HG02840 (cell line): ENCODE measurements at regions not wholly inside any gene's neighbourhood (a gene's known extent, or its start where the extent isn't known, plus 50 kb on each side); places are given as distances from the start of the nearest gene placed in this dataset.
"Not testable (repeated sequence)": the region's sequence is repeated elsewhere in the genome, so short reads cannot be mapped to it uniquely, and the experiment has no call there.

ENCODE experiments used
- ATAC-seq: cut with Tn5 transposase; IDR thresholded peaks from one replicate; pipeline ENCODE4 v1.9.1; 2021; ENCODE audit warnings: mild to moderate bottlenecking, moderate library complexity, moderate number of reproducible peaks; ENCODE audit not compliant: unreplicated experiment, low FRiP score

DNA sequence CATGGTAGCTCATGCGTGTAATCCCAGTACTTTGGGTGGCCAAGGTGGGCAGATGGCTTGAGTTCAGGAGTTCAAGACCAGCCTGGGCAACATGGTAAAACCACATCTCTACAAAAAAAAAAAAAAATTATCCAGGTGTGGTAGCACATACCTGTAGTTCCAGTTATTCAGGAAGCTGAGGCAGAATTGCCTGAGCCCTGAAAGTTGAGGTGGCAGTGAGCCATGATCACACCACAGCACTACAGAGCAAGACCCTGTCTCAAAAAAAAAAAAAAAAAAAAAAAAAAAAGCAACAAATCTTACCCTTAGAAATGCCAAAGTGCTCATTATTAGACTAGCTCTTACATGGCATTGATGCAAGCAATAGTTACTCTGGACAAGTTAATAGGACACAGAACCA lies 724.9 kb downstream of the MAT2B start:
- no peak for ATAC-seq

DNA sequence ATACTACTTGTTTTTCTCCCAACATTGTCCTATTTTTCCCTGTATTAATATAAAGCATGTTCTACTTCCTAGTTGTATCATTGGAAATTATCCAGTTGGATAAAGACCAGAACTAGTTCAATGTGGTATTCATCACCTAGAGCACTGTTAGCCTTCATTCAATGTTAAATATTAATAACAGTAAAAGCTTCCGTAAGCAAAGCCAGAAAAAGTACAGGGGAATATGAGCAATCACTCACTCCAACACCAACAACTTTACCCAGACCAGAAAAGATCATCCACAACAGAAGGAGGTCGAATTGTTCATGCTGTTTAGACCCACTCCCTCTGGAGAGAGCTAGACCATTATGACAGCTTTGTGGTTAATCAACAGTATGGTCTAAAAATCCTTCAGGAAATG lies 728.4 kb downstream of the MAT2B start:
- no peak for ATAC-seq

DNA sequence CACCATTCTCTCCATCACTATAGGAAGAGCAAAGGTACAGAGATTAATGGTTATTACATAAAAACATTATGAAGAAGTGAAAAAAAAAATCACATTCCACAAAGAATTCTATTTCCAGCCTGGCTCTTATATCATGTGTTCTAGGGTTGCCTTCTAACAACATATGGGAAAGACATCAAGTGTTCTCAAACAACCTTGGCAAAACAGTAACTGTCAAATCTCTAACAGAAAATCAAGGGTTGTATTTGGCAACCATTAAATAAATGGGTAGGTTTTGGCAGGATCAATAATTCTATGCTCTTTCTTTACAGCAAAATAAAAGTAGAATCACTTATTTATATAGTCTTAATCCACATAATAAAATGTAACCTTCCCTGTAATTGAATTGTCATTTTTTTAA lies 728.9 kb downstream of the MAT2B start:
- ATAC-seq = no peak

DNA sequence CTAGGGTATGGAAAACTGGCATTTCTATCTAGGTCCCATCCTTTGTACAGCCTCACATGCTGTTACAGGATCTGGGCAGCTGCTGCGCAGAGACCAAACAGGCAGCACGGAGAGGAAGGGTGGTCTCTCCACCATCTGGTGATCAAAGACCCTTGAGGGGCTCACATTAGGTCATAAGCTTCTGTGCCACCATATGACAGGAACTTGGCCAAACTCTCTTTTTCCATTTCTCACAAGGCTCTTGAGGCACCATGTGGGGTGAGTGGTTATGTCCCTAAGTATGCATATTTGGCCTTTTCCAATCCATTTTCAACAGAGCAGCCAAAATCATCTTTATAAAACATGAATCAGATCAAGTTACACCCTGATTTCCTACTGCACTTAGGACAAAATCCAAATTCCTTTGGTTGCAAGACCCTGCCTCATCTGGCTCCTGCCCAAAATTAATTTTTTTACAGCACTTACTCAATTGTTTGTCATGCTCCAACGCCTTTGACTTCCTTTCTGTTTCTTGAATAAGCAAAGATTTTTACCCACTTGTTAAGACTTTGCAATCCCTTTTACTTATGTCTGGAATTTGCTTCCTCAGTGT lies 730.0 kb downstream of the MAT2B start:
- no peak for ATAC-seq

DNA sequence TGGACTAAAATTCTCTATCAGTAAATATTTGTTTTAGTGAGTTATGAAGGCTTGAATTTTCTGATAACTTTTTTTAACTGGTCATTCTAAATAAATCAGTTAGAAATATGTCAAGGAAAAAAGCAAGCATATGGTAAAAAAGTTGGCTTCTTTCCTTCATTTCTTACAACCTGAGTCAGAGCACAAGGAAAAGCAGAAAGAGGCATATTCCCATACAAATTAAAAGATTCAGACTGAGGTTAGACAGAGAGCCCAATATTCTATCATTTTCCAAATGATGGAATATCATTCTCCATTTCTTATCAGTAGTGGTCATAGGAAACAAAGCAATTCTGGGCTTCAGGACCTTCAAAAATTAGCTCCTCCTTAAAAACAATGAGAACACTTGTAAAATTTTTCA lies 732.1 kb downstream of the MAT2B start:
- no peak for ATAC-seq

DNA sequence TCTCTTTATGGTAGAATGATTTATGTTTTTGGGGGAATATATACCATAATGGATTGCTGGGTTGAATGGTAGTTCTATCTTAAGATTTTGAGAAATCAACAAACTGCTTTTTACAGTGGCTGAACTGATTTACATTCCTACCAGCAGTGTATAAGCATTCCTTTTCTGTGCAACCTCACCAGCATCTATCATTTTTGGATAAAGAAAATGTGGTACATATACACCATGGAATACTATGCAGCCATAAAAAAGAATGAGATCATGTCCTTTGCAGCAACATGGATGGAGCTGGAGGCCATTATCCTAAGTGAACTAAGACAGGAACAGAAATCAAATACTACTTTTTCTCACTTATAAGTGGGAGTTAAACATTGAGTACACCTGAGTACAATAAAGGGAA lies 746.4 kb downstream of the MAT2B start:
- ATAC-seq = not testable (repeated sequence)

DNA sequence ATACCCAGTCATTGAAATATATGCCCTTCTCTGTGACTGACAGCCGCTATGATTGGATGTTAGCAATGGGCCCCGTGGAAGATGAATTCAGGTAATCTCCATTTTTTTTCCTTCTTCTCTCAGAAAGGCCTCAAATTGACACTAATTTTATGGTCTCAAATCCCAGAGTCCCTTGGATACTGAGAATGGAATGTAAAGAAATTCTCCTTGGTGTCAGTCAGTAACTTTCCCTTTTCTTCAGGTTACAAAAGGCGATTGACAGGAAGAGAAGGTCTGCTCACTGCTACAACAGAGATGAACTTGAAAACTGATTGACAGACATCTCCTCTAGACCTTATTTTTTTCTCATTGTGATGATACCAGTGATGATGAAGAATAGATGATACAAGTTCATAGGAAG lies 748.3 kb downstream of the MAT2B start:
- ATAC-seq = no peak

DNA sequence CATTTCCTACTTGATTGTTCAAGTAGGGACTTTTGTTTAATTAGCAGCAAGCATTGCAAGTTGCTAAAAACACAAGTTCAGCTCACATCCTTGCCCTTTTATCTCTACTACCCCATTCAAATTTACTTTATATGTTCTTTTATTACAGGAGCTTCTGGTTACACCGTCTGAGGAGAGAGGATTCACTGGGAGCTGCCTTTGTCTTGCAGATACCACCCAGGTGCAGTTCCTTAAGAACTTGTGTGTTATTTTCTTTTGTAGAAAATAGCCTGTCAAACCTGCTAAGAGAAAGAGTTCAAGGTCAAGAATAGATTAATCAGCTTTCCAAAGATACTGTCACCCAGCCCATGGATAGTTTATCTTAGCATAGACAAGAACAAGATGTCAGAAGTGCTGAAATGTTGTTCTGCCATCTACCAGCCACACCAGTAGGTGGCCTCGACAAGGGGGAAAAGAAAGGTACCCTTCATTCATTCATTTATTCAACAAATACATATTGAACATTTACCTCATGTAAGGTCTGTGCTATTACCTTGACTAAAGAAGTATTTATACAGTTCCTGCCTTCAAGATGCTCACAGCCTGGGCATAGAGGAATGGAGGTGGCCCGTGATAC lies 750.3 kb downstream of the MAT2B start:
- no peak for ATAC-seq

DNA sequence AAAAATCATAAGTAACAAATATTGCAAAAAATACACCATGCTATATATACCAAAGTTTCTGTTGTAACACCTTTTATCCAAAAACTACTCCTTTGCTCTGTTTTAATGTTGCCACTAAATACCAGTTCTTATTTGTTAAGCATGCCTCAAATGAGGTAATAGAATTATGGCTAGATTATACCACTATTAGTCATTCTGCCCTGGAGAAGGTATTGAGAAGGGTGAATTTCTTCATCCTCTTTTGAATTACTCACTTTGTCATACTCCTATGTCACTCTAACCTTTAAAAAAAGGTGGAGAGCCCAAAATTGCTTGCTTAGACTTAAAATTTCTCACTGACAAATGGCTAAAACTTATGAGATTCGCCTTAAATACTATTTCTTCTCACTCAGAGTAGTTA lies 750.9 kb downstream of the MAT2B start:
- ATAC-seq = no peak

DNA sequence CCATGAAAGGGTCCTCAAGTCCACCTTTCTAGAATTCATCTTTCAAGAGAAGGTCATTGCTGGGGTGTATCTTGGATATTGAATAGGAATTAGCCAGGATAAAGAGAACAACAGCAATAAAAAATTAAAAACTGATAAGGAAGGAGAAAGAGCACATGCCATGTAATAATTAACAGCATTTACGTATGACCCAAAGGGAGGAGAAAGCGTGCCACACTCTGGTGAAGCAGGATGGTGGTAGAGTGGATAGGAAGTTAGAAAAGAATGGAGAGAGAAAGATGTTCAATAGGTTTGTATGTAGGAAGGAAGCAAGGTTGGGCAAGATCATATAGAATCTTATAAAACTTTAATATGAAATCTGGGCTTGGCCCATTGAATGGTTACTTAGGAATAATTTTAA lies 751.5 kb downstream of the MAT2B start:
- no peak for ATAC-seq

- no peak for ATAC-seq
Observed at GRCh38 chr5:164265566-164265965, 760.1 kb downstream of the MAT2B start.

GRCh38 chr5:164266571-164266970 lies 761.2 kb downstream of the MAT2B start:
- no peak for ATAC-seq

DNA sequence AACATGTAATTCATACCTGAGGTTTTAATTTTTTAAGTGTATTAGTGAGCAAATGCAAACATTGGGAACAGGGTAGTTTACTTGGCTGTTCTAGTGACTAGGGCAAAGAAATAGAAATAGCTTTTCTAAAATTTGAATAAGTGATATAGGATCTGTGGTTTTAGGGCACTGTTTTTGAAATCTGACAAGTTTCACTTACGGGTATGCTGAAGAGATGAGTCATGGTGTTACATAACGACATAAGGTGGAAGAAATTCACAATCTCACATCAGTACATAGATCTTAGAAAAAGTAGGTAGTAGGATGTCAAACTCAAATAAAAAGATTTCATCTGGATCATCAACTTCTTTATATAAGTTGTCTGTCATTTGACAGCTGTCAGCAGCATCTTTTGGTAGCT lies 772.3 kb downstream of the MAT2B start:
- no peak for ATAC-seq

- ATAC-seq = no peak
Observed at GRCh38 chr5:164289526-164289925, 784.1 kb downstream of the MAT2B start.

DNA sequence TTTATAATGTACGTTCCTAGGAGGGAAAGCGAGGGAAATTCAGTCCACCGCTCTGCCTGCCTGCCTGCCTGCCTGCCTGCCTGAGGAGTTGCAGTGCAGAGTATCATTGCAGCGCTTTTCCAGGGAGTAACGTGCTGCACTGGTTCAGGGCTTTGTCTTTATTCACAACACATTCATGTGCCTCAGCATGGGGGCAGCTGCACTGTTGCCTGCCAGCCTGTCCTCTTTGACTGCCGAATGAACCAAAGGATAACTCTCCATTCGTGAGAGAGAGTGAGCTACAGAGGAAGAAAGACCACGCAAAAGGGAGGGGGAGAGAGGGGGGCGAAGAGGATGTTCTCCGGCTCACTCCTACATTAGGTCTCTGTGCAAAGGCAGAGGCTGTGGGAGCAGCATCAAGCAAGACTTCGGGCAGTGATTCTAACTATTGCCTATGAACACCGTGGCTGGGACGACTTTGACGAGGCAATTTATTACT lies 791.2 kb downstream of the MAT2B start:
- no peak for ATAC-seq

DNA sequence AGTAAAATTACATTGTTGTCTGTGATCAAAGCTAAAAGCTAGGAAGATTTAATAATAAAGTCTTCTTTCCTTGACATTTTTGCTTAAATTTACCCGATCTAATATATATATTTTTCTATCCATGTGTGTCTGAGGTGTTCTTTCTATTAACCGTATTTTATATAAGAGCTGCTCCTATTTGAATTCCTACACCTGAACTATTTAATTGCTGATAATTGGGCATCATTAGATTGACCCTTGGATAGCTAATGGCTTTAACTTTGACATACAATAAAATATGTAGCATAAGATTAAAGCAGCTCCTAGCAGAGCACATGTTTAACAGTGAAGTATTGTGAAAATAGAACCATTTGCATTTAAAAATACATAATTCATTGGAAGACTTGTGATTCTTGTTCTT lies 792.7 kb downstream of the MAT2B start:
- no peak for ATAC-seq

GRCh38 chr5:164300295-164300694 lies 794.9 kb downstream of the MAT2B start:
- ATAC-seq = no peak

DNA sequence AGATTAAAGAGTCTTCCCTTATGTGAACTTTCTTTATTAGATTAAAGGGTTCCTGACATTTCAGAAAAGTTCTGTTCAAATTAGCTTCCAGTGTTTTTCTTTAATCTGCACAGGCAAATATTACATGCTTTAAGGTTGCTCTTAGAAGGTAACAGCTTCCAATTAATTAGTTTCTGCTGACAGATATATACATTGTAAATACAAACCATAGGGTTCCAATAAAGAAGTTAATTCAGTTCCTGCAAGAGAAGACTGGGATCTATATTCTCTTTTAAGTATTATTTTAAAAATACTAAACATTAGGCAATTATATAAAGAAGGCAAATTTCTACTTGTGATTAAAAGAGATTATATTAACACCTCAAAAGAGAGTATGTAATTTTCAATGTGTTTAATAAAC lies 795.7 kb downstream of the MAT2B start:
- no peak for ATAC-seq

- no peak for ATAC-seq
Observed at GRCh38 chr5:164301708-164302107, 796.3 kb downstream of the MAT2B start.

DNA sequence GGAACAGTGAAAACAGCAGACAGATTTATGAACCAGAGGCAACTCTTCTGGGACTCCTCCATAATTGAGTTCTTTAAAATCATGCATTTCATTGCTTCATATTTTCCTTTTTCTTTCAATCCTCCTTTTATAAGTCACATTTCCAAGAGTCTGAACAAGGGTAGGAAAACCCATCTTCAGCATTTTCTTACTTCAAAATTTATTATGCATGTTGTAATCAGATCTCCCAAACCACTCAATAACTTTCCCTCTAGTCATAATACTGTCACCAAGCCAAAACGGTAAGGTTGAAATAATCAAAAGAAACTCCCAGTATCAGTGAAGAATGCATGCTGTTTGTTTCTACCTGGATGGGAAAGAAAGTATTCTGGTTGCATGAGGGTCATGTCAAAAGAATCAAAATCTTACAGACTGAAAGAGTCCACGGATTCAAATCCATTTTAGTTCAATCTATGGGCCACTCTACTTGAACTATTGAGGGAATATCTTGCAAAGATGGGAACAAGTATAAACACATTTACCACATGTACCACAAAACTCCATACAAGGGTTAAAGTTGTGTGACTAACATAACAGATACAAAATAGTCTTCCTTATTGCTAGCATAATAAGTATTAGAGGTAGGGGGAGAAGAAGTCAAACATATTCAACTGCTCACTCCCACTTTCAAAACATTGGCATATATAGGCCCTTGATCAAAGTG lies 797.3 kb downstream of the MAT2B start:
- ATAC-seq = no peak

GRCh38 chr5:164303646-164304215 lies 798.3 kb downstream of the MAT2B start:
- ATAC-seq = no peak

- ATAC-seq = no peak
Observed at GRCh38 chr5:164306662-164307061, 801.2 kb downstream of the MAT2B start.
